OCI-LY3 (cell line): ENCODE measurements at regions not wholly inside any gene's neighbourhood (a gene's known extent, or its start where the extent isn't known, plus 50 kb on each side); places are given as distances from the start of the nearest gene placed in this dataset.

Experiments used
- H2AFZ ChIP-seq: fragments of 200-600, 300-600 bp; shearing (Covaris generic); 2 replicates; pipeline ENCODE4 v1.6.0; 2014; ENCODE audit warnings: antibody characterized with exemption, low read depth, low read length
- H3K27ac ChIP-seq: fragments of 200-600, 300-600 bp; sonication (generic); 2 replicates; pipeline ENCODE4 v1.5.1; 2014; ENCODE audit warnings: mild to moderate bottlenecking, low read length, moderate library complexity, mixed read lengths
- H3K27me3 ChIP-seq: fragments of 200-600, 300-600 bp; sonication (generic); 2 replicates; pipeline ENCODE4 v1.6.1; 2014; ENCODE audit warnings: low read depth, low read length, mixed read lengths
- H3K36me3 ChIP-seq: fragments of 200-600, 300-600 bp; sonication (generic); replicated peaks from 2 replicates; pipeline ENCODE3; 2014; ENCODE audit warnings: low read depth, low read length, mixed read lengths
- H3K4me1 ChIP-seq: fragments of 300-600, 200-600 bp; sonication (generic); 2 replicates; pipeline ENCODE4 v1.6.1; 2014; ENCODE audit warnings: low read length, mixed read lengths
- H3K4me2 ChIP-seq: fragments of 200-600, 300-600 bp; sonication (generic); 2 replicates; pipeline ENCODE4 v1.6.1; 2014; ENCODE audit warnings: low read length, mixed read lengths
- H3K4me3 ChIP-seq: fragments of 300-600, 200-600 bp; sonication (generic); 2 replicates; pipeline ENCODE4 v1.5.1; 2014; ENCODE audit warnings: antibody characterized with exemption, mild to moderate bottlenecking, low read length, moderate library complexity
- H3K79me2 ChIP-seq: fragments of 300-600, 200-600 bp; shearing (Covaris generic); 2 replicates; pipeline ENCODE4 v1.6.1; 2014; ENCODE audit warnings: mild to moderate bottlenecking, low read length, mixed read lengths
- H3K9ac ChIP-seq: fragments of 300-600, 200-600 bp; shearing (Covaris generic); 2 replicates; pipeline ENCODE4 v1.6.0; 2014; ENCODE audit warnings: mild to moderate bottlenecking, low read length, moderate library complexity
- H3K9me3 ChIP-seq: fragments of 200-600, 300-600 bp; shearing (Covaris generic); 2 replicates; pipeline ENCODE4 v1.6.1; 2014; ENCODE audit warnings: low read length, mixed read lengths; ENCODE audit not compliant: insufficient read depth
- H4K20me1 ChIP-seq: fragments of 200-600, 300-600 bp; sonication (generic); 2 replicates; pipeline ENCODE4 v1.6.1; 2016; ENCODE audit warnings: low read length, mixed read lengths; ENCODE audit not compliant: insufficient read depth
- CTCF ChIP-seq: fragments of 200-600, 300-600 bp; sonication (generic); IDR thresholded peaks from 2 replicates; pipeline ENCODE4 v1.5.1; 2014; ENCODE audit warnings: antibody characterized with exemption, low read length, low read depth
- EZH2phosphoT487 ChIP-seq: fragments of 200-600 bp; shearing (Covaris generic); IDR thresholded peaks from 2 replicates; pipeline ENCODE4 v1.6.1; 2018; ENCODE audit warnings: antibody characterized with exemption, mixed run types, low read depth

DNA sequence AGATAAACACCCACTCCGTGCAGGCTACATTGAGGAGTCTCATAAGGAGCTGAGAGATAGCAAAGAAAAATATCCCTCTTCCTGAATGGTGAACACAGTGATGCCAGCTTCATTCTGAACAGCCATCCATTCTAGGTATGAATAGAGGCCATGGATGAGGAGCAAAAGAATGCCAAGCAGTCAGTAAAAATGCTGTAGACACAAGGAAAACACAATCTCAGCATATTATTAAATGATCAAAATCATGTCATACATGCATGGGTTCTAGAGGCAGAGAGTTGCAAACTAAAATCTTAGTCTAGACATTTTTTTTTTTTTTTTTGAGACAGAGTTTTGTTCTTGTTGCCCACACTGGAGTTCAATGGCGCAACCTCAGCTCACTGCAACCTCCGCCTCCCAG is 313.0 kb downstream of the SOX9 start:
- no peaks in the 10 kb centered on the region for H3K79me2 ChIP-seq
- H3K4me2 ChIP-seq, result no peak overlapping the region
- TF ChIP-seq EZH2phosphoT487 (no peak), CTCF (no peak)
- H3K9ac ChIP-seq, result no peak overlapping the region
- no peaks in the 10 kb centered on the region for H3K9me3 ChIP-seq
- H2AFZ ChIP-seq, result no peak overlapping the region
- H3K27me3 ChIP-seq, result no peaks in the 10 kb centered on the region
- no peaks in the 10 kb centered on the region for H4K20me1 ChIP-seq
- no peak overlapping the region for H3K4me3 ChIP-seq
- no peaks in the 10 kb centered on the region for H3K36me3 ChIP-seq
- H3K4me1 ChIP-seq, result peaks cover 10% of the 10 kb centered on the region; the same call in 1 of the 2 replicates
- no peak overlapping the region for H3K27ac ChIP-seq

- no peaks in the 10 kb centered on the region for H3K27me3 ChIP-seq
- TF ChIP-seq EZH2phosphoT487, result no peak
- TF ChIP-seq CTCF, result no peak
- no peak overlapping the region for H3K27ac ChIP-seq
- H3K9ac ChIP-seq, result no peak overlapping the region
- no peaks in the 10 kb centered on the region for H3K79me2 ChIP-seq
- H3K9me3 ChIP-seq, result no peaks in the 10 kb centered on the region
- no peaks in the 10 kb centered on the region for H3K36me3 ChIP-seq
- H3K4me3 ChIP-seq, result no peak overlapping the region
- no peak overlapping the region for H3K4me2 ChIP-seq
- no peak overlapping the region for H2AFZ ChIP-seq
- H3K4me1 ChIP-seq, result peaks cover 2% of the 10 kb centered on the region; the same call in 1 of the 2 replicates
- H4K20me1 ChIP-seq, result no peaks in the 10 kb centered on the region
Observed at GRCh38 chr17:72434581-72434980, 313.8 kb downstream of the SOX9 start.

- Histone ChIP-seq H3K27ac (no peak overlapping the region), H3K9me3 (no peaks in the 10 kb centered on the region), H3K9ac (no peak overlapping the region), H3K4me2 (no peak overlapping the region), H3K79me2 (no peaks in the 10 kb centered on the region), H2AFZ (no peak overlapping the region), H3K27me3 (no peaks in the 10 kb centered on the region), H3K36me3 (no peaks in the 10 kb centered on the region), H3K4me1 (no peaks in the 10 kb centered on the region), H4K20me1 (no peaks in the 10 kb centered on the region), H3K4me3 (no peak overlapping the region)
- no peak for TF ChIP-seq CTCF
- no peak for TF ChIP-seq EZH2phosphoT487
Observed at GRCh38 chr17:72434991-72435618, 314.3 kb downstream of the SOX9 start.

- Histone ChIP-seq H2AFZ (no peak overlapping the region), H3K4me3 (no peak overlapping the region), H3K36me3 (no peaks in the 10 kb centered on the region), H3K4me2 (no peak overlapping the region), H3K27ac (no peak overlapping the region), H3K9me3 (no peaks in the 10 kb centered on the region), H4K20me1 (no peaks in the 10 kb centered on the region), H3K79me2 (no peaks in the 10 kb centered on the region), H3K9ac (no peak overlapping the region), H3K4me1 (no peaks in the 10 kb centered on the region), H3K27me3 (no peaks in the 10 kb centered on the region)
- TF ChIP-seq EZH2phosphoT487, result no peak
- TF ChIP-seq CTCF, result no peak
Observed at GRCh38 chr17:72438783-72439182, 318.0 kb downstream of the SOX9 start.
